A549 (cell line): ENCODE measurements at regions not wholly inside any gene's neighbourhood (a gene's known extent, or its start where the extent isn't known, plus 50 kb on each side); places are given as distances from the start of the nearest gene placed in this dataset.
"Not testable (repeated sequence)": the region's sequence is repeated elsewhere in the genome, so short reads cannot be mapped to it uniquely, and the experiment has no call there.

Experiments used
- ATAC-seq, 2 experiments: fragments of 200-7000 bp in 1 of 2; fragments of >200 bp in 1 of 2; cut with Nextera tagmentation in 1 of 2; cut with Tn5 transposase in 1 of 2; 3 replicates each; pipeline versions ENCODE4 v1.8.0 to v1.9.1; 2018 to 2020; ENCODE audit warnings: mild to moderate bottlenecking in 1 of 2, moderate library complexity in 1 of 2
- CTCF ChIA-PET: fragments of 300-600 bp; sonication (Branson Sonifier 250); formaldehyde crosslinking; extraction: SDS; loops from one replicate; lab custom pipeline; 2021; ENCODE audit warnings: antibody characterized with exemption, inconsistent platforms; lab: Yijun Ruan, JAX
- POLR2A ChIA-PET: fragments of 350-600 bp; formaldehyde crosslinking; extraction: SDS; loops from one replicate; lab custom pipeline; 2021; ENCODE audit warnings: antibody characterized with exemption, inconsistent platforms; lab: Yijun Ruan, JAX
- DNase-seq, 2 experiments: peaks; one replicate each; pipeline versions ENCODE4 v3.0.0 to v3.0.0-alpha.2; 2011 to 2016; ENCODE audit warnings: low read depth in 1 of 2, low spot score in 1 of 2
- FAIRE-seq: peaks from 2 replicates; lab custom pipeline; 2011; peaks lifted over from hg19 to GRCh38; lab: Jason Lieb, UNC
- H3K27ac ChIP-seq, 2 experiments: fragments of >200 bp; sonication (Bioruptor Twin); formaldehyde crosslinking; 3 replicates each; pipeline ENCODE4 v1.5.1; 2016 to 2017
- H3K4me1 ChIP-seq: fragments of >200 bp; sonication (Bioruptor Twin); formaldehyde crosslinking; 3 replicates; pipeline ENCODE4 v1.6.1; 2016
- H3K4me2 ChIP-seq: fragments of >200 bp; sonication (Bioruptor Twin); formaldehyde crosslinking; 3 replicates; pipeline ENCODE4 v1.6.1; 2016
- H3K4me3 ChIP-seq: fragments of >200 bp; sonication (Bioruptor Twin); formaldehyde crosslinking; 3 replicates; pipeline ENCODE4 v1.5.1; 2016
- H3K9me3 ChIP-seq: fragments of >200 bp; sonication (Bioruptor Twin); formaldehyde crosslinking; 3 replicates; pipeline ENCODE4 v1.6.1; 2016
- CEBPB ChIP-seq, 2 experiments: fragments of >200 bp in 1 of 2; sonication (Bioruptor Twin) in 1 of 2; formaldehyde crosslinking in 1 of 2; IDR thresholded peaks; 2 replicates each; pipeline ENCODE4 v1.6.1; 2012 to 2016
- CTCF ChIP-seq: fragments of >200 bp; sonication (Bioruptor Twin); formaldehyde crosslinking; IDR thresholded peaks from 3 replicates; pipeline ENCODE4 v1.5.1; 2016
- E2F6 ChIP-seq: IDR thresholded peaks from 2 replicates; pipeline ENCODE4 v1.6.1; 2012; ENCODE audit warnings: low read depth, borderline replicate concordance
- EHF ChIP-seq: fragments of 250-450 bp; sonication (Bioruptor Pico); IDR thresholded peaks from 2 replicates; pipeline ENCODE4 v1.5.0; 2020; ENCODE audit warnings: mild to moderate bottlenecking
- FOSB ChIP-seq: fragments of 250-450 bp; sonication (Bioruptor Pico); IDR thresholded peaks from 2 replicates; pipeline ENCODE4 v1.5.0; 2020; ENCODE audit warnings: mild to moderate bottlenecking, moderate library complexity
- FOXS1 ChIP-seq: fragments of 250-450 bp; sonication (Bioruptor Pico); IDR thresholded peaks from 2 replicates; pipeline ENCODE4 v1.5.0; 2020; ENCODE audit warnings: mild to moderate bottlenecking, moderate library complexity
- GATA3 ChIP-seq: IDR thresholded peaks from 2 replicates; pipeline ENCODE4 v1.6.1; 2012; ENCODE audit warnings: borderline replicate concordance
- HOXB5 ChIP-seq: fragments of 250-450 bp; sonication (Bioruptor Pico); IDR thresholded peaks from 2 replicates; pipeline ENCODE4 v1.5.0; 2020; ENCODE audit warnings: mild to moderate bottlenecking, moderate library complexity
- KDM1A ChIP-seq: fragments of 200-600 bp; sonication (generic); IDR thresholded peaks from 2 replicates; pipeline ENCODE4 v1.6.1; 2016; ENCODE audit warnings: low read depth, mild to moderate bottlenecking
- ZSCAN20 ChIP-seq: fragments of 250-450 bp; sonication (Bioruptor Pico); IDR thresholded peaks from 2 replicates; pipeline ENCODE4 v1.8.0; 2022; ENCODE audit warnings: mild to moderate bottlenecking, moderate library complexity
- WGBS: methylation state at CpG from one replicate; pipeline ENCODE4 v1.1.6; 2017; ENCODE audit errors: missing lambda C conversion rate; 5-methylcytosine and 5-hydroxymethylcytosine counted together
- TF ChIP-seq, protein P1 (sequence below): IDR thresholded peaks from 2 replicates; pipeline ENCODE4 v1.6.1; 2012
- TF ChIP-seq, protein P2 (sequence below): fragments of 200-600 bp; sonication (generic); IDR thresholded peaks from 2 replicates; pipeline ENCODE4 v1.6.1; 2016; ENCODE audit warnings: antibody characterized with exemption, mild to moderate bottlenecking, moderate library complexity

GRCh38 chr12:95371571-95371970 is 102.4 kb upstream of the METAP2 start:
- POLR2A ChIA-PET, result no interaction called here
- FAIRE-seq (no peak), DNase-seq (no peak), ATAC-seq (no peak)
- CTCF ChIA-PET, result no interaction called here
- TF ChIP-seq FOXS1 (no peak), HOXB5 (CRISPR knock-in tag) (no peak), KDM1A (no peak), CEBPB (IDR thresholded peaks at IDR 0.05) (no peak), EHF (CRISPR knock-in tag) (no peak), FOSB (no peak), GATA3 (no peak), E2F6 (no peak), ZSCAN20 (CRISPR knock-in tag) (no peak)
- TF ChIP-seq, protein P1, sequence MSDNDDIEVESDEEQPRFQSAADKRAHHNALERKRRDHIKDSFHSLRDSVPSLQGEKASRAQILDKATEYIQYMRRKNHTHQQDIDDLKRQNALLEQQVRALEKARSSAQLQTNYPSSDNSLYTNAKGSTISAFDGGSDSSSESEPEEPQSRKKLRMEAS, result no peak
- TF ChIP-seq, protein P2, sequence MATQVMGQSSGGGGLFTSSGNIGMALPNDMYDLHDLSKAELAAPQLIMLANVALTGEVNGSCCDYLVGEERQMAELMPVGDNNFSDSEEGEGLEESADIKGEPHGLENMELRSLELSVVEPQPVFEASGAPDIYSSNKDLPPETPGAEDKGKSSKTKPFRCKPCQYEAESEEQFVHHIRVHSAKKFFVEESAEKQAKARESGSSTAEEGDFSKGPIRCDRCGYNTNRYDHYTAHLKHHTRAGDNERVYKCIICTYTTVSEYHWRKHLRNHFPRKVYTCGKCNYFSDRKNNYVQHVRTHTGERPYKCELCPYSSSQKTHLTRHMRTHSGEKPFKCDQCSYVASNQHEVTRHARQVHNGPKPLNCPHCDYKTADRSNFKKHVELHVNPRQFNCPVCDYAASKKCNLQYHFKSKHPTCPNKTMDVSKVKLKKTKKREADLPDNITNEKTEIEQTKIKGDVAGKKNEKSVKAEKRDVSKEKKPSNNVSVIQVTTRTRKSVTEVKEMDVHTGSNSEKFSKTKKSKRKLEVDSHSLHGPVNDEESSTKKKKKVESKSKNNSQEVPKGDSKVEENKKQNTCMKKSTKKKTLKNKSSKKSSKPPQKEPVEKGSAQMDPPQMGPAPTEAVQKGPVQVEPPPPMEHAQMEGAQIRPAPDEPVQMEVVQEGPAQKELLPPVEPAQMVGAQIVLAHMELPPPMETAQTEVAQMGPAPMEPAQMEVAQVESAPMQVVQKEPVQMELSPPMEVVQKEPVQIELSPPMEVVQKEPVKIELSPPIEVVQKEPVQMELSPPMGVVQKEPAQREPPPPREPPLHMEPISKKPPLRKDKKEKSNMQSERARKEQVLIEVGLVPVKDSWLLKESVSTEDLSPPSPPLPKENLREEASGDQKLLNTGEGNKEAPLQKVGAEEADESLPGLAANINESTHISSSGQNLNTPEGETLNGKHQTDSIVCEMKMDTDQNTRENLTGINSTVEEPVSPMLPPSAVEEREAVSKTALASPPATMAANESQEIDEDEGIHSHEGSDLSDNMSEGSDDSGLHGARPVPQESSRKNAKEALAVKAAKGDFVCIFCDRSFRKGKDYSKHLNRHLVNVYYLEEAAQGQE, result no peak
- Histone ChIP-seq H3K9me3 (no peaks in the 10 kb centered on the region), H3K4me1 (no peaks in the 10 kb centered on the region), H3K4me3 (no peak overlapping the region), H3K27ac (no peak overlapping the region), H3K4me2 (no peak overlapping the region)
- 86% methylated on average over 5 of the region's 5 CpGs for WGBS

DNA sequence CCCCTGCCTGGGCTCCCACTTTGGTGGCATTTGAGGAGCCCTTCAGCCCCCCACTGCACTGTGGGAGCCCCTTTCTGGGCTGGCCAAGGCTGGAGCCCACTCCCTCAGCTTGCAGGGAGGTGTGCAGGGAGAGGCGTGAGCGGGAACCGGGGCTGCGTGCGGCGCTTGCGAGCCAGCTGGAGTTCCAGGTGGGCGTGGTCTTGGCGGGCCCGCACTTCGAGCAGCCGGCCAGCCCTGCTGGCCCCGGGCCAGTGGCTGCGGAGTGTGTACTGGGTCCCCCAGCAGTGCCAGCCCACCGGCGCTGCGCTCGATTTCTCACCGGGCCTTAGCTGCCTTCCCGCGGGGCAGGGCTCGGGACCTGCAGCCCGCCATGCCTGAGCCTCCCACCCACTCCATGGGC is 94.5 kb upstream of the METAP2 start:
- H3K4me2 ChIP-seq, POLR2A ChIA-PET, H3K4me1 ChIP-seq, ATAC-seq, H3K9me3 ChIP-seq, DNase-seq, CTCF ChIA-PET, FAIRE-seq, H3K4me3 ChIP-seq, H3K27ac ChIP-seq: not testable (repeated sequence)
- WGBS, result 80% methylated on average over 1 of the region's 23 CpGs

GRCh38 chr12:95380334-95380733 is 93.6 kb upstream of the METAP2 start:
- POLR2A ChIA-PET, CTCF ChIA-PET, H3K9me3 ChIP-seq, H3K4me2 ChIP-seq, H3K27ac ChIP-seq, H3K4me3 ChIP-seq, H3K4me1 ChIP-seq, FAIRE-seq, DNase-seq, ATAC-seq: not testable (repeated sequence)
- 89% methylated on average over 14 of the region's 14 CpGs for WGBS

DNA sequence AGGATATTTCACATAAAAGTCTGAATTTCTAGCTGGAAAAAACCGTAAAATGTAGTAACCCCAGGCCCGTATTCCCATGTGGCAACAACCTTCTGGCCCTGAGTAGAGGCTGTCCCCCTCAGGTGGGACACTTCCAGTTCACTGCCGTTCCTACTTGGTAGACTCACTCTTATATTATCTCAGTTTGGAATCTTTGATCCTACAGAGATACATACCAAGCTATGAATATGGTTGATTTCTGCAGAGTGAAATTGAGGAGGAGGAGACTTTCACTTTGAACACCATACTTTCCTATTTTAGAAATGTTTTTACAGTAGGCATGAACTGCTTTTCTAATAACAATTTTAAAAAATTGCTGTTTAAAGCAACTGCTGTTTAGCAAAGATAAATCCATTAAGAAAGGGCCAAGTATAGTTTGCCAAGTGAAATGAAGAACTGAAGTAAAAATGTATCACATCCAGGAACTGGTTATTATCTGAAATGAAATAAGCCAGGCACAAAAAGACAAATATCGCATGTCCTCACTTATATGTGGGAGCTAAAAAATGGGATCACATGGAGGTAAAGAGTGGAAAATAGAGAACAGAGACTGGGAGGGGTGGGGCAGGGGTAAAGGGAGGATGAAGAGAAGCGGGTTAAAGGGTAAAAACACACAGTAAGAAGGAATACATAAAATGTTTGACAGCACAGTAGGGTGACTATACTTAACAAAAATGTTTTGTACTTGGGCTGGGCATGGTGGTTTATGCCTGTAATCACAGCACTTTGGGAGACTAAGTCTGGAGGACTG is 92.8 kb upstream of the METAP2 start:
- no peak for TF ChIP-seq CTCF
- ATAC-seq, result no peak
- FAIRE-seq, result peak; percentile 46
- CTCF ChIA-PET, result no interaction called here
- DNase-seq, result no peak
- Histone ChIP-seq H3K4me2 (no peak overlapping the region), H3K9me3 (no peaks in the 10 kb centered on the region), H3K27ac (no peak overlapping the region), H3K4me1 (no peaks in the 10 kb centered on the region; the same call in 2 of the 3 replicates), H3K4me3 (no peak overlapping the region)
- WGBS, result 74% methylated on average over 5 of the region's 5 CpGs
- POLR2A ChIA-PET, result no interaction called here

- peak in 1 of 2 experiments; percentile 48; a peak in 2 of 6 replicates for ATAC-seq
- FAIRE-seq, H3K27ac ChIP-seq, DNase-seq, H3K9me3 ChIP-seq, H3K4me3 ChIP-seq, POLR2A ChIA-PET, H3K4me1 ChIP-seq, CTCF ChIA-PET, H3K4me2 ChIP-seq: not testable (repeated sequence)
- WGBS, result 63% methylated on average over 8 of the region's 8 CpGs
These were observed 90.0 kb upstream of the METAP2 start for GRCh38 chr12:95383920-95384319.
